ENCODE measurements at regions not wholly inside any gene's neighbourhood (a gene's known extent, or its start where the extent isn't known, plus 50 kb on each side); places are given as distances from the start of the nearest gene placed in this dataset.

- H3K36me3 ChIP-seq (ENCODE audit: insufficient read depth, low read length) = no peaks in the 10 kb centered on the region
- no peak overlapping the region for H3K27ac ChIP-seq (ENCODE audit: low read depth, low read length)
- no peaks in the 10 kb centered on the region for H3K27me3 ChIP-seq (ENCODE audit: insufficient read depth, low read length)
- no peak overlapping the region for H2AFZ ChIP-seq (ENCODE audit: low read length, unreplicated experiment)
- no peak overlapping the region for H3K4me3 ChIP-seq (ENCODE audit: low read depth, low read length)
- no peaks in the 10 kb centered on the region for H3K79me2 ChIP-seq (ENCODE audit: control insufficient read depth, insufficient read depth, low read length, unreplicated experiment)
- no peaks in the 10 kb centered on the region for H3K4me1 ChIP-seq (ENCODE audit: control insufficient read depth, insufficient read depth, low read length, unreplicated experiment)
Measured at GRCh38 chr10:107873007-107873406, 708.5 kb upstream of the SORCS1 start.

- no peaks in the 10 kb centered on the region for H3K27me3 ChIP-seq (ENCODE audit: insufficient read depth, low read length)
- no peaks in the 10 kb centered on the region for H3K4me1 ChIP-seq (ENCODE audit: control insufficient read depth, insufficient read depth, low read length, unreplicated experiment)
- no peak overlapping the region for H3K27ac ChIP-seq (ENCODE audit: low read depth, low read length)
- H3K79me2 ChIP-seq (ENCODE audit: control insufficient read depth, insufficient read depth, low read length, unreplicated experiment) = no peaks in the 10 kb centered on the region
- no peak overlapping the region for H2AFZ ChIP-seq (ENCODE audit: low read length, unreplicated experiment)
- no peak overlapping the region for H3K4me3 ChIP-seq (ENCODE audit: low read depth, low read length)
- no peaks in the 10 kb centered on the region for H3K36me3 ChIP-seq (ENCODE audit: insufficient read depth, low read length)
Measured at GRCh38 chr10:107865691-107866090, 701.2 kb upstream of the SORCS1 start.

- H3K79me2 ChIP-seq (ENCODE audit: control insufficient read depth, insufficient read depth, low read length, unreplicated experiment) = no peaks in the 10 kb centered on the region
- no peaks in the 10 kb centered on the region for H3K4me1 ChIP-seq (ENCODE audit: control insufficient read depth, insufficient read depth, low read length, unreplicated experiment)
- no peaks in the 10 kb centered on the region for H3K36me3 ChIP-seq (ENCODE audit: insufficient read depth, low read length)
- H2AFZ ChIP-seq (ENCODE audit: low read length, unreplicated experiment) = no peak overlapping the region
- H3K4me3 ChIP-seq (ENCODE audit: low read depth, low read length) = no peak overlapping the region
- H3K27ac ChIP-seq (ENCODE audit: low read depth, low read length) = no peak overlapping the region
- no peaks in the 10 kb centered on the region for H3K27me3 ChIP-seq (ENCODE audit: insufficient read depth, low read length)
Measured at GRCh38 chr10:107859065-107859464, 694.6 kb upstream of the SORCS1 start.

GRCh38 chr10:107856047-107856315, 691.5 kb upstream of the SORCS1 start:
- H3K4me3 ChIP-seq (ENCODE audit: low read depth, low read length) = no peak overlapping the region
- no peaks in the 10 kb centered on the region for H3K27me3 ChIP-seq (ENCODE audit: insufficient read depth, low read length)
- H3K27ac ChIP-seq (ENCODE audit: low read depth, low read length) = no peak overlapping the region
- H3K79me2 ChIP-seq (ENCODE audit: control insufficient read depth, insufficient read depth, low read length, unreplicated experiment) = no peaks in the 10 kb centered on the region
- no peaks in the 10 kb centered on the region for H3K36me3 ChIP-seq (ENCODE audit: insufficient read depth, low read length)
- no peak overlapping the region for H2AFZ ChIP-seq (ENCODE audit: low read length, unreplicated experiment)
- H3K4me1 ChIP-seq (ENCODE audit: control insufficient read depth, insufficient read depth, low read length, unreplicated experiment) = no peaks in the 10 kb centered on the region

GRCh38 chr10:107855301-107856046, 691.0 kb upstream of the SORCS1 start:
- H3K79me2 ChIP-seq (ENCODE audit: control insufficient read depth, insufficient read depth, low read length, unreplicated experiment) = no peaks in the 10 kb centered on the region
- H2AFZ ChIP-seq (ENCODE audit: low read length, unreplicated experiment) = no peak overlapping the region
- no peaks in the 10 kb centered on the region for H3K4me1 ChIP-seq (ENCODE audit: control insufficient read depth, insufficient read depth, low read length, unreplicated experiment)
- H3K27ac ChIP-seq (ENCODE audit: low read depth, low read length) = no peak overlapping the region
- H3K36me3 ChIP-seq (ENCODE audit: insufficient read depth, low read length) = no peaks in the 10 kb centered on the region
- no peak overlapping the region for H3K4me3 ChIP-seq (ENCODE audit: low read depth, low read length)
- H3K27me3 ChIP-seq (ENCODE audit: insufficient read depth, low read length) = no peaks in the 10 kb centered on the region

- no peak overlapping the region for H3K27ac ChIP-seq (ENCODE audit: low read depth, low read length)
- no peaks in the 10 kb centered on the region for H3K4me1 ChIP-seq (ENCODE audit: control insufficient read depth, insufficient read depth, low read length, unreplicated experiment)
- no peaks in the 10 kb centered on the region for H3K36me3 ChIP-seq (ENCODE audit: insufficient read depth, low read length)
- no peak overlapping the region for H3K4me3 ChIP-seq (ENCODE audit: low read depth, low read length)
- H3K27me3 ChIP-seq (ENCODE audit: insufficient read depth, low read length) = no peaks in the 10 kb centered on the region
- no peak overlapping the region for H2AFZ ChIP-seq (ENCODE audit: low read length, unreplicated experiment)
- no peaks in the 10 kb centered on the region for H3K79me2 ChIP-seq (ENCODE audit: control insufficient read depth, insufficient read depth, low read length, unreplicated experiment)
Measured at GRCh38 chr10:107848726-107849360, 684.3 kb upstream of the SORCS1 start.

GRCh38 chr10:107847620-107848019, 683.1 kb upstream of the SORCS1 start:
- H3K27ac ChIP-seq (ENCODE audit: low read depth, low read length) = no peak overlapping the region
- H2AFZ ChIP-seq (ENCODE audit: low read length, unreplicated experiment) = no peak overlapping the region
- H3K4me1 ChIP-seq (ENCODE audit: control insufficient read depth, insufficient read depth, low read length, unreplicated experiment) = no peaks in the 10 kb centered on the region
- no peaks in the 10 kb centered on the region for H3K36me3 ChIP-seq (ENCODE audit: insufficient read depth, low read length)
- H3K27me3 ChIP-seq (ENCODE audit: insufficient read depth, low read length) = no peaks in the 10 kb centered on the region
- H3K79me2 ChIP-seq (ENCODE audit: control insufficient read depth, insufficient read depth, low read length, unreplicated experiment) = no peaks in the 10 kb centered on the region
- no peak overlapping the region for H3K4me3 ChIP-seq (ENCODE audit: low read depth, low read length)

GRCh38 chr10:107834706-107835105, 670.2 kb upstream of the SORCS1 start:
- no peaks in the 10 kb centered on the region for H3K79me2 ChIP-seq (ENCODE audit: control insufficient read depth, insufficient read depth, low read length, unreplicated experiment)
- no peak overlapping the region for H2AFZ ChIP-seq (ENCODE audit: low read length, unreplicated experiment)
- H3K27me3 ChIP-seq (ENCODE audit: insufficient read depth, low read length) = no peaks in the 10 kb centered on the region
- no peaks in the 10 kb centered on the region for H3K4me1 ChIP-seq (ENCODE audit: control insufficient read depth, insufficient read depth, low read length, unreplicated experiment)
- H3K27ac ChIP-seq (ENCODE audit: low read depth, low read length) = no peak overlapping the region
- H3K36me3 ChIP-seq (ENCODE audit: insufficient read depth, low read length) = no peaks in the 10 kb centered on the region
- H3K4me3 ChIP-seq (ENCODE audit: low read depth, low read length) = no peak overlapping the region

GRCh38 chr10:107831772-107832171, 667.3 kb upstream of the SORCS1 start:
- Histone ChIP-seq H3K27ac (ENCODE audit: low read depth, low read length) (no peak overlapping the region), H3K79me2 (ENCODE audit: control insufficient read depth, insufficient read depth, low read length, unreplicated experiment) (no peaks in the 10 kb centered on the region), H3K4me3 (ENCODE audit: low read depth, low read length) (no peak overlapping the region), H2AFZ (ENCODE audit: low read length, unreplicated experiment) (no peak overlapping the region), H3K4me1 (ENCODE audit: control insufficient read depth, insufficient read depth, low read length, unreplicated experiment) (no peaks in the 10 kb centered on the region), H3K27me3 (ENCODE audit: insufficient read depth, low read length) (no peaks in the 10 kb centered on the region), H3K36me3 (ENCODE audit: insufficient read depth, low read length) (no peaks in the 10 kb centered on the region)

- Histone ChIP-seq H3K79me2 (ENCODE audit: control insufficient read depth, insufficient read depth, low read length, unreplicated experiment) (no peaks in the 10 kb centered on the region), H3K36me3 (ENCODE audit: insufficient read depth, low read length) (no peaks in the 10 kb centered on the region), H3K27ac (ENCODE audit: low read depth, low read length) (no peak overlapping the region), H2AFZ (ENCODE audit: low read length, unreplicated experiment) (no peak overlapping the region), H3K27me3 (ENCODE audit: insufficient read depth, low read length) (no peaks in the 10 kb centered on the region), H3K4me3 (ENCODE audit: low read depth, low read length) (no peak overlapping the region), H3K4me1 (ENCODE audit: control insufficient read depth, insufficient read depth, low read length, unreplicated experiment) (no peaks in the 10 kb centered on the region)
Measured at GRCh38 chr10:107829161-107829560, 664.7 kb upstream of the SORCS1 start.

- Histone ChIP-seq H3K36me3 (ENCODE audit: insufficient read depth, low read length) (no peaks in the 10 kb centered on the region), H3K4me1 (ENCODE audit: control insufficient read depth, insufficient read depth, low read length, unreplicated experiment) (no peaks in the 10 kb centered on the region), H3K79me2 (ENCODE audit: control insufficient read depth, insufficient read depth, low read length, unreplicated experiment) (no peaks in the 10 kb centered on the region), H2AFZ (ENCODE audit: low read length, unreplicated experiment) (no peak overlapping the region), H3K4me3 (ENCODE audit: low read depth, low read length) (no peak overlapping the region), H3K27ac (ENCODE audit: low read depth, low read length) (no peak overlapping the region), H3K27me3 (ENCODE audit: insufficient read depth, low read length) (no peaks in the 10 kb centered on the region)
Measured at GRCh38 chr10:107826171-107826570, 661.7 kb upstream of the SORCS1 start.
